ENCODE measurements at regions not wholly inside any gene's neighbourhood (a gene's known extent, or its start where the extent isn't known, plus 50 kb on each side); places are given as distances from the start of the nearest gene placed in this dataset.
"Not testable (repeated sequence)": the region's sequence is repeated elsewhere in the genome, so short reads cannot be mapped to it uniquely, and the experiment has no call there.

- DNase-seq, result no peak
These were observed 487.4 kb upstream of the SALL3 start for GRCh38 chr18:78492064-78492812.

GRCh38 chr18:78492813-78493371 lies 486.7 kb upstream of the SALL3 start:
- no peak for DNase-seq

GRCh38 chr18:78493490-78493889 lies 486.1 kb upstream of the SALL3 start:
- DNase-seq, result not testable (repeated sequence)

GRCh38 chr18:78494204-78495085 lies 485.2 kb upstream of the SALL3 start:
- DNase-seq, result no peak

GRCh38 chr18:78495550-78495949 lies 484.1 kb upstream of the SALL3 start:
- no peak for DNase-seq

- no peak for DNase-seq
These were observed 483.5 kb upstream of the SALL3 start for GRCh38 chr18:78496079-78496478.

GRCh38 chr18:78497641-78498040 lies 482.0 kb upstream of the SALL3 start:
- no peak for DNase-seq

- no peak for DNase-seq
These were observed 480.0 kb upstream of the SALL3 start for GRCh38 chr18:78499586-78499985.

- DNase-seq, result no peak
These were observed 478.4 kb upstream of the SALL3 start for GRCh38 chr18:78501251-78501650.

- no peak for DNase-seq
These were observed 476.5 kb upstream of the SALL3 start for GRCh38 chr18:78503129-78503528.

GRCh38 chr18:78505851-78506461 lies 473.7 kb upstream of the SALL3 start:
- no peak for DNase-seq

- DNase-seq, result no peak
These were observed 472.4 kb upstream of the SALL3 start for GRCh38 chr18:78507217-78507616.

- not testable (repeated sequence) for DNase-seq
These were observed 471.3 kb upstream of the SALL3 start for GRCh38 chr18:78508228-78508824.

GRCh38 chr18:78510091-78510490 lies 469.5 kb upstream of the SALL3 start:
- DNase-seq, result no peak

GRCh38 chr18:78510636-78511035 lies 469.0 kb upstream of the SALL3 start:
- no peak for DNase-seq

GRCh38 chr18:78511666-78512601 lies 467.7 kb upstream of the SALL3 start:
- no peak for DNase-seq

- DNase-seq, result no peak
These were observed 464.5 kb upstream of the SALL3 start for GRCh38 chr18:78514910-78515670.

GRCh38 chr18:78517328-78517727 lies 462.3 kb upstream of the SALL3 start:
- DNase-seq, result no peak

GRCh38 chr18:78517973-78518372 lies 461.6 kb upstream of the SALL3 start:
- no peak for DNase-seq

- no peak for DNase-seq
These were observed 460.8 kb upstream of the SALL3 start for GRCh38 chr18:78518805-78519204.

All from DMS153 (cell line).